ENCODE measurements at regions not wholly inside any gene's neighbourhood (a gene's known extent, or its start where the extent isn't known, plus 50 kb on each side); places are given as distances from the start of the nearest gene placed in this dataset.

DNA sequence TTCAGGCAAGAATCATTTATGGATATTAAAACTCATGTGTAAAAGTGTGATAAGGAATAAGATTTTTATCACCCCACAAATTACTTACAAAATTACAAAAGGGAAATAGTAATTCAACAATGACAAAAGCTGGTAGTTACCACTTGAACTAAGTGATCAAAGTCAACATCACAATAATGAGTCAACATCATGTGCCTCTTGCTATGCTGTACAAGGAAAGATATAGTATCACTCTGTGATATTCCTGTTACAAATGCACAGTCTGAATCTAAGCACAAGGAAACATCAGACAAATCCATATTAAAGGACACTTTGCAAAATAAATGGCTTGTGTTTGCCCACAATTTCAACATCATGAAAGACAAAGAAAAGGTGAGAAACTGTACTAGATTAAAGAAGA is 90.5 kb upstream of the PLCL2 start:
- H3K9ac ChIP-seq (ENCODE audit: low read depth in 1 of 2, low read length in 2 of 2), result no peak overlapping the region
- no peaks in the 10 kb centered on the region for H3K27me3 ChIP-seq (ENCODE audit: control insufficient read depth in 4 of 4, insufficient read depth in 4 of 4, low read length in 3 of 4)
- TF ChIP-seq RAD21 (IDR thresholded peaks at IDR 0.05), result no peak
- TF ChIP-seq HNF4A (conservative IDR thresholded peaks at IDR 0.05), result no peak
- TF ChIP-seq MAX (IDR thresholded peaks at IDR 0.05), result no peak
- no peak for TF ChIP-seq JUND (IDR thresholded peaks at IDR 0.05)
- TF ChIP-seq EGR1 (IDR thresholded peaks at IDR 0.05; ENCODE audit: low read depth in 2 of 2), result no peak
- no peak for TF ChIP-seq HNF4G (IDR thresholded peaks at IDR 0.05)
- TF ChIP-seq SP1 (IDR thresholded peaks at IDR 0.05), result no peak
- no peaks in the 10 kb centered on the region for H3K9me3 ChIP-seq (ENCODE audit: control insufficient read depth in 4 of 4, low read length in 3 of 4)
- H3K27ac ChIP-seq (ENCODE audit: low read depth in 1 of 2, low read length in 2 of 2), result no peak overlapping the region
- H3K36me3 ChIP-seq (ENCODE audit: control insufficient read depth in 4 of 4, insufficient read depth in 3 of 4, low read depth in 1 of 4, low read length in 3 of 4), result no peaks in the 10 kb centered on the region
- no peaks in the 10 kb centered on the region for H3K4me1 ChIP-seq (ENCODE audit: control insufficient read depth in 4 of 4, insufficient read depth in 4 of 4, low read length in 3 of 4)
- no peak for DNase-seq (ENCODE audit: low spot score)
- no peak overlapping the region for H3K4me3 ChIP-seq (ENCODE audit: low read depth in 1 of 3, low read length in 3 of 3)

- Histone ChIP-seq H3K36me3 (ENCODE audit: control insufficient read depth in 4 of 4, insufficient read depth in 3 of 4, low read depth in 1 of 4, low read length in 3 of 4) (no peaks in the 10 kb centered on the region), H3K4me3 (ENCODE audit: low read depth in 1 of 3, low read length in 3 of 3) (no peak overlapping the region), H3K9me3 (ENCODE audit: control insufficient read depth in 4 of 4, low read length in 3 of 4) (no peaks in the 10 kb centered on the region), H3K27ac (ENCODE audit: low read depth in 1 of 2, low read length in 2 of 2) (no peak overlapping the region), H3K9ac (ENCODE audit: low read depth in 1 of 2, low read length in 2 of 2) (no peak overlapping the region), H3K27me3 (ENCODE audit: control insufficient read depth in 4 of 4, insufficient read depth in 4 of 4, low read length in 3 of 4) (no peaks in the 10 kb centered on the region), H3K4me1 (ENCODE audit: control insufficient read depth in 4 of 4, insufficient read depth in 4 of 4, low read length in 3 of 4) (no peaks in the 10 kb centered on the region)
- 68% methylated on average over 2 of the region's 2 CpGs for WGBS
- DNase-seq (ENCODE audit: low spot score), result no peak
- TF ChIP-seq HNF4G (IDR thresholded peaks at IDR 0.05), result no peak
- TF ChIP-seq YY1 (IDR thresholded peaks at IDR 0.05), result no peak
- no peak for TF ChIP-seq RAD21 (IDR thresholded peaks at IDR 0.05)
- no peak for TF ChIP-seq GABPA (IDR thresholded peaks at IDR 0.05 in 1 of 2, conservative IDR thresholded peaks at IDR 0.05 in 1 of 2)
- TF ChIP-seq, protein P1, sequence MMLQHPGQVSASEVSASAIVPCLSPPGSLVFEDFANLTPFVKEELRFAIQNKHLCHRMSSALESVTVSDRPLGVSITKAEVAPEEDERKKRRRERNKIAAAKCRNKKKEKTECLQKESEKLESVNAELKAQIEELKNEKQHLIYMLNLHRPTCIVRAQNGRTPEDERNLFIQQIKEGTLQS (IDR thresholded peaks at IDR 0.05), result no peak
- TF ChIP-seq CTCF (IDR thresholded peaks at IDR 0.05; ENCODE audit: low read depth, low read length, missing input control), result no peak
- TF ChIP-seq NR2F2 (IDR thresholded peaks at IDR 0.05), result no peak
- no peak for TF ChIP-seq JUND (IDR thresholded peaks at IDR 0.05)
- TF ChIP-seq, protein P2, sequence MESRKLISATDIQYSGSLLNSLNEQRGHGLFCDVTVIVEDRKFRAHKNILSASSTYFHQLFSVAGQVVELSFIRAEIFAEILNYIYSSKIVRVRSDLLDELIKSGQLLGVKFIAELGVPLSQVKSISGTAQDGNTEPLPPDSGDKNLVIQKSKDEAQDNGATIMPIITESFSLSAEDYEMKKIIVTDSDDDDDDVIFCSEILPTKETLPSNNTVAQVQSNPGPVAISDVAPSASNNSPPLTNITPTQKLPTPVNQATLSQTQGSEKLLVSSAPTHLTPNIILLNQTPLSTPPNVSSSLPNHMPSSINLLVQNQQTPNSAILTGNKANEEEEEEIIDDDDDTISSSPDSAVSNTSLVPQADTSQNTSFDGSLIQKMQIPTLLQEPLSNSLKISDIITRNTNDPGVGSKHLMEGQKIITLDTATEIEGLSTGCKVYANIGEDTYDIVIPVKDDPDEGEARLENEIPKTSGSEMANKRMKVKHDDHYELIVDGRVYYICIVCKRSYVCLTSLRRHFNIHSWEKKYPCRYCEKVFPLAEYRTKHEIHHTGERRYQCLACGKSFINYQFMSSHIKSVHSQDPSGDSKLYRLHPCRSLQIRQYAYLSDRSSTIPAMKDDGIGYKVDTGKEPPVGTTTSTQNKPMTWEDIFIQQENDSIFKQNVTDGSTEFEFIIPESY (IDR thresholded peaks at IDR 0.05), result no peak
- TF ChIP-seq EGR1 (IDR thresholded peaks at IDR 0.05; ENCODE audit: low read depth in 2 of 2), result no peak
- no peak for TF ChIP-seq TAF1 (conservative IDR thresholded peaks at IDR 0.05)
- TF ChIP-seq HNF4A (conservative IDR thresholded peaks at IDR 0.05), result no peak
- TF ChIP-seq, protein P3, sequence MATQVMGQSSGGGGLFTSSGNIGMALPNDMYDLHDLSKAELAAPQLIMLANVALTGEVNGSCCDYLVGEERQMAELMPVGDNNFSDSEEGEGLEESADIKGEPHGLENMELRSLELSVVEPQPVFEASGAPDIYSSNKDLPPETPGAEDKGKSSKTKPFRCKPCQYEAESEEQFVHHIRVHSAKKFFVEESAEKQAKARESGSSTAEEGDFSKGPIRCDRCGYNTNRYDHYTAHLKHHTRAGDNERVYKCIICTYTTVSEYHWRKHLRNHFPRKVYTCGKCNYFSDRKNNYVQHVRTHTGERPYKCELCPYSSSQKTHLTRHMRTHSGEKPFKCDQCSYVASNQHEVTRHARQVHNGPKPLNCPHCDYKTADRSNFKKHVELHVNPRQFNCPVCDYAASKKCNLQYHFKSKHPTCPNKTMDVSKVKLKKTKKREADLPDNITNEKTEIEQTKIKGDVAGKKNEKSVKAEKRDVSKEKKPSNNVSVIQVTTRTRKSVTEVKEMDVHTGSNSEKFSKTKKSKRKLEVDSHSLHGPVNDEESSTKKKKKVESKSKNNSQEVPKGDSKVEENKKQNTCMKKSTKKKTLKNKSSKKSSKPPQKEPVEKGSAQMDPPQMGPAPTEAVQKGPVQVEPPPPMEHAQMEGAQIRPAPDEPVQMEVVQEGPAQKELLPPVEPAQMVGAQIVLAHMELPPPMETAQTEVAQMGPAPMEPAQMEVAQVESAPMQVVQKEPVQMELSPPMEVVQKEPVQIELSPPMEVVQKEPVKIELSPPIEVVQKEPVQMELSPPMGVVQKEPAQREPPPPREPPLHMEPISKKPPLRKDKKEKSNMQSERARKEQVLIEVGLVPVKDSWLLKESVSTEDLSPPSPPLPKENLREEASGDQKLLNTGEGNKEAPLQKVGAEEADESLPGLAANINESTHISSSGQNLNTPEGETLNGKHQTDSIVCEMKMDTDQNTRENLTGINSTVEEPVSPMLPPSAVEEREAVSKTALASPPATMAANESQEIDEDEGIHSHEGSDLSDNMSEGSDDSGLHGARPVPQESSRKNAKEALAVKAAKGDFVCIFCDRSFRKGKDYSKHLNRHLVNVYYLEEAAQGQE (IDR thresholded peaks at IDR 0.05), result no peak
- no peak for TF ChIP-seq FOXA2 (IDR thresholded peaks at IDR 0.05)
- no peak for TF ChIP-seq SP1 (IDR thresholded peaks at IDR 0.05)
- TF ChIP-seq MAX (IDR thresholded peaks at IDR 0.05), result no peak
- no peak for TF ChIP-seq RXRA (IDR thresholded peaks at IDR 0.05)
Measured at GRCh38 chr3:16795581-16795980, 89.2 kb upstream of the PLCL2 start.

Measured in liver (tissue), 8 donors.